Mesothelial cell of epicardium (in vitro differentiated cells): ENCODE measurements at regions not wholly inside any gene's neighbourhood (a gene's known extent, or its start where the extent isn't known, plus 50 kb on each side); places are given as distances from the start of the nearest gene placed in this dataset.

ENCODE experiments used
- DNase-seq, 2 experiments: peaks; one replicate each; pipeline ENCODE4 v3.0.0; 2021; ENCODE audit warnings: low spot score in 2 of 2; ENCODE audit not compliant: unreplicated experiment in 2 of 2
- H3K27ac Mint-ChIP-seq: 2 replicates; pipeline ENCODE4 v1.8.0; 2021; ENCODE audit warnings: mixed read lengths
- H3K27me3 Mint-ChIP-seq: 2 replicates; pipeline ENCODE4 v1.8.0; 2021; ENCODE audit warnings: low read depth, mixed read lengths
- H3K36me3 Mint-ChIP-seq: 2 replicates; pipeline ENCODE4 v1.8.0; 2021; ENCODE audit warnings: mixed read lengths
- H3K4me1 Mint-ChIP-seq: 2 replicates; pipeline ENCODE4 v1.8.0; 2021; ENCODE audit warnings: mixed read lengths
- H3K4me3 Mint-ChIP-seq: 2 replicates; pipeline ENCODE4 v1.8.0; 2021; ENCODE audit warnings: mild to moderate bottlenecking, moderate library complexity, mixed read lengths
- H3K9me3 Mint-ChIP-seq: 2 replicates; pipeline ENCODE4 v1.8.0; 2021; ENCODE audit warnings: mixed read lengths
- CTCF ChIP-seq: fragments of 200-600 bp; sonication (generic); IDR thresholded peaks from one replicate; pipeline ENCODE4 v1.5.0; 2021; ENCODE audit warnings: antibody characterized with exemption; ENCODE audit not compliant: unreplicated experiment

- Mint-ChIP-seq H3K27me3 (no peaks in the 10 kb centered on the region), H3K4me1 (no peaks in the 10 kb centered on the region), H3K9me3 (peaks cover 32% of the 10 kb centered on the region), H3K36me3 (no peaks in the 10 kb centered on the region), H3K4me3 (no peak overlapping the region), H3K27ac (no peak overlapping the region)
- DNase-seq = no peak
- TF ChIP-seq CTCF = no peak
Observed at GRCh38 chrX:127568691-127569090, 483.5 kb downstream of the ACTRT1 start.

- H3K36me3 Mint-ChIP-seq = no peaks in the 10 kb centered on the region
- DNase-seq = no peak
- TF ChIP-seq CTCF = no peak
- no peak overlapping the region for H3K27ac Mint-ChIP-seq
- H3K4me1 Mint-ChIP-seq = no peaks in the 10 kb centered on the region
- no peaks in the 10 kb centered on the region for H3K27me3 Mint-ChIP-seq
- H3K9me3 Mint-ChIP-seq = peaks cover 71% of the 10 kb centered on the region
- no peak overlapping the region for H3K4me3 Mint-ChIP-seq
Observed at GRCh38 chrX:127558811-127559210, 493.4 kb downstream of the ACTRT1 start.

GRCh38 chrX:127552571-127552970 lies 499.6 kb downstream of the ACTRT1 start:
- no peak for DNase-seq
- Mint-ChIP-seq H3K4me3 (no peak overlapping the region), H3K27ac (no peak overlapping the region), H3K9me3 (peaks cover 31% of the 10 kb centered on the region), H3K27me3 (no peaks in the 10 kb centered on the region), H3K36me3 (no peaks in the 10 kb centered on the region), H3K4me1 (no peaks in the 10 kb centered on the region)
- no peak for TF ChIP-seq CTCF

GRCh38 chrX:127519323-127519722 lies 532.9 kb downstream of the ACTRT1 start:
- no peaks in the 10 kb centered on the region for H3K36me3 Mint-ChIP-seq
- TF ChIP-seq CTCF = no peak
- no peaks in the 10 kb centered on the region for H3K27me3 Mint-ChIP-seq
- DNase-seq = no peak
- H3K27ac Mint-ChIP-seq = no peak overlapping the region
- H3K4me1 Mint-ChIP-seq = no peaks in the 10 kb centered on the region
- no peak overlapping the region for H3K4me3 Mint-ChIP-seq
- peaks cover 42% of the 10 kb centered on the region for H3K9me3 Mint-ChIP-seq

GRCh38 chrX:127490000-127490399 lies 562.2 kb downstream of the ACTRT1 start:
- H3K36me3 Mint-ChIP-seq = no peaks in the 10 kb centered on the region
- TF ChIP-seq CTCF = no peak
- no peaks in the 10 kb centered on the region for H3K4me1 Mint-ChIP-seq
- no peaks in the 10 kb centered on the region for H3K27me3 Mint-ChIP-seq
- H3K9me3 Mint-ChIP-seq = peaks cover 61% of the 10 kb centered on the region
- H3K27ac Mint-ChIP-seq = no peak overlapping the region
- DNase-seq = no peak
- H3K4me3 Mint-ChIP-seq = no peak overlapping the region

GRCh38 chrX:127466211-127466610 lies 586.0 kb downstream of the ACTRT1 start:
- H3K9me3 Mint-ChIP-seq = peaks cover 6% of the 10 kb centered on the region
- DNase-seq = no peak
- H3K4me3 Mint-ChIP-seq = no peak overlapping the region
- H3K36me3 Mint-ChIP-seq = no peaks in the 10 kb centered on the region
- H3K4me1 Mint-ChIP-seq = no peaks in the 10 kb centered on the region
- H3K27me3 Mint-ChIP-seq = no peaks in the 10 kb centered on the region
- no peak for TF ChIP-seq CTCF
- no peak overlapping the region for H3K27ac Mint-ChIP-seq
